ENCODE measurements at regions not wholly inside any gene's neighbourhood (a gene's known extent, or its start where the extent isn't known, plus 50 kb on each side); places are given as distances from the start of the nearest gene placed in this dataset.
A peak's percentile ranks its signal among the peaks of the same experiment; 100 is the strongest.
"Not testable (repeated sequence)": the region's sequence is repeated elsewhere in the genome, so short reads cannot be mapped to it uniquely, and the experiment has no call there.

GRCh38 chr9:85792057-85792456, 50.3 kb upstream of the AGTPBP1 start:
- DNase-seq: not testable (repeated sequence)

- not testable (repeated sequence) for DNase-seq
These were observed 61.4 kb upstream of the AGTPBP1 start for GRCh38 chr9:85802978-85803695.

GRCh38 chr9:85804847-85805133, 63.0 kb upstream of the AGTPBP1 start:
- not testable (repeated sequence) for DNase-seq

- peak; percentile 93 for DNase-seq
These were observed 63.6 kb upstream of the AGTPBP1 start for GRCh38 chr9:85805134-85806005.

GRCh38 chr9:85808329-85808728, 66.6 kb upstream of the AGTPBP1 start:
- not testable (repeated sequence) for DNase-seq

- DNase-seq: not testable (repeated sequence)
These were observed 71.6 kb upstream of the AGTPBP1 start for GRCh38 chr9:85813388-85813787.

- DNase-seq: not testable (repeated sequence)
These were observed 73.0 kb upstream of the AGTPBP1 start for GRCh38 chr9:85814800-85815199.

- not testable (repeated sequence) for DNase-seq
These were observed 77.2 kb upstream of the AGTPBP1 start for GRCh38 chr9:85818971-85819370.

GRCh38 chr9:85820598-85820997, 78.8 kb upstream of the AGTPBP1 start:
- not testable (repeated sequence) for DNase-seq

- DNase-seq: not testable (repeated sequence)
These were observed 83.2 kb upstream of the AGTPBP1 start for GRCh38 chr9:85824949-85825348.

GRCh38 chr9:85834591-85834990, 92.8 kb upstream of the AGTPBP1 start:
- DNase-seq: not testable (repeated sequence)

- DNase-seq: not testable (repeated sequence)
These were observed 97.0 kb upstream of the NAA35 start for GRCh38 chr9:85843949-85844348.

- DNase-seq: not testable (repeated sequence)
These were observed 93.2 kb upstream of the NAA35 start for GRCh38 chr9:85847782-85848181.

- no peak for DNase-seq
These were observed 82.7 kb upstream of the NAA35 start for GRCh38 chr9:85858056-85858750.

- no peak for DNase-seq
These were observed 81.2 kb upstream of the NAA35 start for GRCh38 chr9:85859765-85860164.

GRCh38 chr9:85861882-85862281, 79.1 kb upstream of the NAA35 start:
- DNase-seq: not testable (repeated sequence)

GRCh38 chr9:85863875-85864274, 77.1 kb upstream of the NAA35 start:
- no peak for DNase-seq

- no peak for DNase-seq
These were observed 69.9 kb upstream of the NAA35 start for GRCh38 chr9:85871008-85871407.

GRCh38 chr9:85871683-85872082, 69.3 kb upstream of the NAA35 start:
- not testable (repeated sequence) for DNase-seq

GRCh38 chr9:85872463-85872862, 68.5 kb upstream of the NAA35 start:
- no peak for DNase-seq

GRCh38 chr9:85876628-85877027, 64.3 kb upstream of the NAA35 start:
- no peak for DNase-seq

GRCh38 chr9:85878872-85879597, 61.9 kb upstream of the NAA35 start:
- DNase-seq: not testable (repeated sequence)
